CD4-positive, alpha-beta T cell (primary cell): ENCODE measurements at regions not wholly inside any gene's neighbourhood (a gene's known extent, or its start where the extent isn't known, plus 50 kb on each side); places are given as distances from the start of the nearest gene placed in this dataset.

Experiments used
- ATAC-seq: fragments of 200-7000 bp; cut with Tn5 transposase; one replicate; pipeline ENCODE4 v1.10.0; 2022; ENCODE audit warnings: mild to moderate bottlenecking; ENCODE audit not compliant: poor library complexity
- CTCF ChIA-PET: fragments of 350-600 bp; sonication (Branson Sonifier 250); formaldehyde crosslinking; loops from one replicate; lab custom pipeline; 2021; ENCODE audit warnings: antibody characterized with exemption, inconsistent platforms; lab: Charles Lee
- POLR2A ChIA-PET: fragments of 350-600 bp; sonication (Branson Sonifier 250); formaldehyde crosslinking; loops from one replicate; lab custom pipeline; 2021; ENCODE audit warnings: antibody characterized with exemption, inconsistent platforms; lab: Charles Lee
- DNase-seq, 14 experiments: peaks; one replicate each; pipeline ENCODE4 v3.0.0-alpha.2; 2013 to 2020; ENCODE audit warnings: mixed read lengths in 2 of 14
- H3K27ac ChIP-seq, 2 donors: one replicate each; pipeline versions ENCODE4 v1.5.1 to v1.7.0; 2013; ENCODE audit warnings: low read length in 2 of 2, low read depth in 1 of 2, mild to moderate bottlenecking in 1 of 2
- H3K27me3 ChIP-seq, 2 experiments: 1 replicate in 1 of 2; 2 replicates in 1 of 2; pipeline versions ENCODE4 v1.6.1 to v1.7.0; 2013; ENCODE audit warnings: low read length in 2 of 2, control low read depth in 1 of 2, mild to moderate bottlenecking in 1 of 2, moderate library complexity in 1 of 2; ENCODE audit not compliant: insufficient read depth in 2 of 2, control insufficient read depth in 1 of 2
- H3K36me3 ChIP-seq: one replicate; pipeline ENCODE4 v1.6.1; 2013; ENCODE audit warnings: low read length, control low read depth; ENCODE audit not compliant: insufficient read depth
- H3K4me1 ChIP-seq: one replicate; pipeline ENCODE4 v1.6.1; 2013; ENCODE audit warnings: low read length, control low read depth; ENCODE audit not compliant: insufficient read depth
- H3K4me3 ChIP-seq: one replicate; pipeline ENCODE4 v1.5.1; 2013; ENCODE audit warnings: mild to moderate bottlenecking, low read length, moderate library complexity
- H3K9me3 ChIP-seq, 2 experiments: 1 replicate in 1 of 2; 2 replicates in 1 of 2; pipeline versions ENCODE4 v1.6.1 to v1.7.0; 2013; ENCODE audit warnings: low read length in 2 of 2, mild to moderate bottlenecking in 2 of 2, control low read depth in 1 of 2, moderate library complexity in 1 of 2; ENCODE audit not compliant: control insufficient read depth in 1 of 2, insufficient read depth in 1 of 2
- H3K27ac Mint-ChIP-seq: one replicate; pipeline ENCODE4 v1.8.0; 2020; ENCODE audit warnings: mixed read lengths
- H3K27me3 Mint-ChIP-seq: one replicate; pipeline ENCODE4 v1.8.0; 2021; ENCODE audit warnings: mixed read lengths
- H3K36me3 Mint-ChIP-seq: one replicate; pipeline ENCODE4 v1.8.0; 2021; ENCODE audit warnings: low read depth, mixed read lengths
- H3K4me1 Mint-ChIP-seq: one replicate; pipeline ENCODE4 v1.8.0; 2021; ENCODE audit warnings: low read depth, mixed read lengths
- H3K4me3 Mint-ChIP-seq: one replicate; pipeline ENCODE4 v1.8.0; 2020; ENCODE audit warnings: mild to moderate bottlenecking, mixed read lengths
- H3K9me3 Mint-ChIP-seq: one replicate; pipeline ENCODE4 v1.8.0; 2020; ENCODE audit warnings: mixed read lengths
- CTCF ChIP-seq: fragments of 200-600 bp; IDR thresholded peaks from one replicate; pipeline ENCODE4 v1.8.0; 2022; ENCODE audit warnings: antibody characterized with exemption, mild to moderate bottlenecking
- intact Hi-C, 2 experiments: fragments of 100-400 bp; cut with DNase I in 1 of 2; cut with micrococcal nuclease in 1 of 2; formaldehyde crosslinking; loops; one replicate each; pipeline versions ENCODE4 v1.15.1 to v1.9.0; 2023 to 2025; cut with DNase I, micrococcal nuclease

- Histone ChIP-seq H3K4me1 (peaks cover 11% of the 10 kb centered on the region), H3K27ac (no peak overlapping the region), H3K4me3 (no peak overlapping the region), H3K36me3 (no peaks in the 10 kb centered on the region), H3K27me3 (no peaks in the 10 kb centered on the region), H3K9me3 (peaks cover 0 to 4% of the 10 kb centered on the region in 2 experiments)
- POLR2A ChIA-PET, result no interaction called here
- H3K36me3 Mint-ChIP-seq, result no peaks in the 10 kb centered on the region
- CTCF ChIA-PET, result no interaction called here
- no peaks in the 10 kb centered on the region for H3K9me3 Mint-ChIP-seq
- no peak overlapping the region for H3K4me3 Mint-ChIP-seq
- intact Hi-C loops, result no loop called here
- H3K27ac Mint-ChIP-seq, result no peak overlapping the region
- ATAC-seq (no peak), DNase-seq (peak in 2 of 14 experiments; percentile 28 to 41)
- H3K4me1 Mint-ChIP-seq, result peaks cover 15% of the 10 kb centered on the region
- peaks cover 4% of the 10 kb centered on the region for H3K27me3 Mint-ChIP-seq
- TF ChIP-seq CTCF, result no peak
Observed at GRCh38 chr13:44263751-44264620, 109.6 kb upstream of the SERP2 start.

GRCh38 chr13:44266305-44266704 lies 107.3 kb upstream of the SERP2 start:
- Mint-ChIP-seq H3K9me3 (no peaks in the 10 kb centered on the region), H3K27ac (no peak overlapping the region), H3K4me3 (no peak overlapping the region), H3K27me3 (peaks cover 4% of the 10 kb centered on the region), H3K4me1 (no peaks in the 10 kb centered on the region), H3K36me3 (no peaks in the 10 kb centered on the region)
- Histone ChIP-seq H3K36me3 (no peaks in the 10 kb centered on the region), H3K27me3 (no peaks in the 10 kb centered on the region), H3K4me1 (no peaks in the 10 kb centered on the region), H3K9me3 (peaks cover 0 to 4% of the 10 kb centered on the region in 2 experiments), H3K4me3 (no peak overlapping the region), H3K27ac (no peak overlapping the region)
- ATAC-seq (no peak), DNase-seq (no peak)
- TF ChIP-seq CTCF, result no peak
- intact Hi-C loops, result loop anchor here in 1 of 2 experiments (2.0 kb wide), 1 partner anchor 14 kb away; no protein-coding TSS in a partner anchor
- CTCF ChIA-PET, result no interaction called here
- POLR2A ChIA-PET, result no interaction called here

- DNase-seq, result no peak
- TF ChIP-seq CTCF, result no peak
- no peaks in the 10 kb centered on the region for H3K27me3 ChIP-seq
- Mint-ChIP-seq H3K9me3 (no peaks in the 10 kb centered on the region), H3K4me3 (no peak overlapping the region), H3K36me3 (no peaks in the 10 kb centered on the region), H3K27me3 (peaks cover 4% of the 10 kb centered on the region), H3K27ac (no peak overlapping the region), H3K4me1 (no peaks in the 10 kb centered on the region)
- intact Hi-C loops, result loop anchor here in 1 of 2 experiments (2.0 kb wide), 1 partner anchor 14 kb away; no protein-coding TSS in a partner anchor
- no peaks in the 10 kb centered on the region for H3K4me1 ChIP-seq
- no peak overlapping the region for H3K4me3 ChIP-seq
- H3K9me3 ChIP-seq, result peaks cover 0 to 4% of the 10 kb centered on the region in 2 experiments
- H3K27ac ChIP-seq, result no peak overlapping the region
- ChIA-PET POLR2A (no interaction called here), CTCF (no interaction called here)
- no peak for ATAC-seq
- H3K36me3 ChIP-seq, result no peaks in the 10 kb centered on the region
Observed at GRCh38 chr13:44266772-44267171, 106.9 kb upstream of the SERP2 start.
